Activated naive CD4-positive, alpha-beta T cell treated with anti-CD3 and anti-CD28 coated beads, Interleukin-2, amount 50 U/mL, for 24 hours (primary cell): ENCODE measurements at regions not wholly inside any gene's neighbourhood (a gene's known extent, or its start where the extent isn't known, plus 50 kb on each side); places are given as distances from the start of the nearest gene placed in this dataset.
"Not testable (repeated sequence)": the region's sequence is repeated elsewhere in the genome, so short reads cannot be mapped to it uniquely, and the experiment has no call there.

ENCODE experiments used
- H3K27ac Mint-ChIP-seq: one replicate; pipeline ENCODE4 v1.8.0; 2021; ENCODE audit warnings: mild to moderate bottlenecking, mixed read lengths
- H3K27me3 Mint-ChIP-seq: one replicate; pipeline ENCODE4 v1.8.0; 2021; ENCODE audit warnings: mixed read lengths
- H3K36me3 Mint-ChIP-seq: one replicate; pipeline ENCODE4 v1.8.0; 2021; ENCODE audit warnings: mixed read lengths
- H3K4me1 Mint-ChIP-seq: one replicate; pipeline ENCODE4 v1.8.0; 2021; ENCODE audit warnings: mixed read lengths
- H3K4me3 Mint-ChIP-seq: one replicate; pipeline ENCODE4 v1.8.0; 2021; ENCODE audit warnings: mild to moderate bottlenecking, mixed read lengths
- H3K9me3 Mint-ChIP-seq: one replicate; pipeline ENCODE4 v1.8.0; 2021; ENCODE audit warnings: mixed read lengths

DNA sequence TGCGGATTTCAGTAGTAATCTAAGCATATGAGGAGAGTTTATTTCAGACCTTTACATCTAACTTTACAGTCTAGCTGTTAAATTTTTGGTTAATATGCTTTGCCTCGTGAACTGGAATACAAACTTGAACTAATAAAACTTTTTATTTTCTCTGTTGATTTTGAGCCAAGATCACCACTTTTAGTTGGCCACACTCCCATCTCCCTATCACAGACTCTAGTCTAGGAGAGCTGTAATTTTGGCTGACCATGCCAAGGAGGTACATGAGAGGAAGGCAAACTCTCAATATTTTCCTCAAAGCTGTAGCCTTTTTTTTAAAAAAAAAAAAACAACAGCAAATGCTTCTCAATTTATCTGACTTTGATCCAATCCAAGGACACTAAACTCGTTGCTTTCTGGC, 597.5 kb upstream of the PCDH7 start:
- peaks cover 5% of the 10 kb centered on the region for H3K9me3 Mint-ChIP-seq
- no peaks in the 10 kb centered on the region for H3K27me3 Mint-ChIP-seq
- no peak overlapping the region for H3K4me3 Mint-ChIP-seq

DNA sequence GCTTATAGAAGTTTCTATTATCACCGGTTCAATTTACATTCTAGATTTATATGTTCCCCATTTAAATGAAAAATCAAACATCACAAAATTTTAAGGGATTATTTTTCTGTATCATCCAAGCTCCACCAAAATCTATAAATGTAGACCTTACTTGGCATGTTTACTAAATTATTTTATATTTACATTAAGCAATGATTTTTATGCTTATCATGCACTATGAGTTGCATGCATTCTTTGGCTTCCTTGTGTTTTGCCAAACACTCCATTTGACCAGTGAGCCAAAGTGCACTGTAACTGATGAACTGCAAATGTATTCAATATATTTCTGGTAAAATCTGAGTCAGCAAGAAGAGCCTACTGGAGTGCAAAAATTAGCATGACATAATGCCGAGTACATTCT, 595.5 kb upstream of the PCDH7 start:
- not testable (repeated sequence) for H3K4me1 Mint-ChIP-seq, H3K27me3 Mint-ChIP-seq, H3K4me3 Mint-ChIP-seq, H3K27ac Mint-ChIP-seq, H3K36me3 Mint-ChIP-seq, H3K9me3 Mint-ChIP-seq

More for the DNA sequence above, 597.5 kb upstream of the PCDH7 start:
- Mint-ChIP-seq H3K36me3 (no peaks in the 10 kb centered on the region), H3K27ac (no peak overlapping the region), H3K4me1 (no peaks in the 10 kb centered on the region)

DNA sequence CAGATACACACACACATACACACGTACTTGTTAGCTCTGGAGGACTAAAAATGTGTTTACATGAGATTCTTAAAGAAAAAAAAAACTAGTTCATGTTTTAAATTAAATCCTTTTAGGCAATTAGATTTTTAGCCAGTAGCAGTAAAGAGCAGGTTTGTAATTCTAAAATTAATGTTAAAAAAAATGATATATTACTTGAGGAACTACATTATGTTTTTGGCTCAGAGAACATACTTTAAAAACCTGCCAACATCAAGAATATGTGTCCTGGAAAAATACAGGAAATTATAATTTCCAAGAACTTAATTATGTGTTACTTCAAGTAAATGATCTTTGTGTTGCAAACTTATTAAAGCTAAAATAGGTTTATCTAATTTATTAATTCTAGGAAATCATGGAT, 594.3 kb upstream of the PCDH7 start:
- Mint-ChIP-seq H3K27ac (no peak overlapping the region), H3K4me1 (no peaks in the 10 kb centered on the region), H3K27me3 (no peaks in the 10 kb centered on the region), H3K36me3 (no peaks in the 10 kb centered on the region), H3K9me3 (no peaks in the 10 kb centered on the region), H3K4me3 (no peak overlapping the region)

DNA sequence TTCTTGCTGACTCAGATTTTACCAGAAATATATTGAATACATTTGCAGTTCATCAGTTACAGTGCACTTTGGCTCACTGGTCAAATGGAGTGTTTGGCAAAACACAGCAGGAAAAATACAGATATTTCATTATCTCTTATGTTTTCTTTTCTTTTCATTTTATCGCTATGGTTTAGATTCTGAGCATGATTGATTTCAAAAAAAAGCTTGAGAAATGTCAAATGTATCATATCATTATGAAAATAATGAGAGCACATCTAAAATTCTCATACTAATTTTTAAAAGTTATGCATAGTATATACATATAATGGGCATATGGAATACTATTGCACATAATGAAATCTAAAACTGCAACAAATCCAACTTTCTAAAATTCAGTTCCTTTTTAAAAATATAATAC, 593.8 kb upstream of the PCDH7 start:
- Mint-ChIP-seq H3K36me3 (no peaks in the 10 kb centered on the region), H3K4me3 (no peak overlapping the region), H3K27me3 (no peaks in the 10 kb centered on the region), H3K9me3 (no peaks in the 10 kb centered on the region), H3K4me1 (no peaks in the 10 kb centered on the region), H3K27ac (no peak overlapping the region)

DNA sequence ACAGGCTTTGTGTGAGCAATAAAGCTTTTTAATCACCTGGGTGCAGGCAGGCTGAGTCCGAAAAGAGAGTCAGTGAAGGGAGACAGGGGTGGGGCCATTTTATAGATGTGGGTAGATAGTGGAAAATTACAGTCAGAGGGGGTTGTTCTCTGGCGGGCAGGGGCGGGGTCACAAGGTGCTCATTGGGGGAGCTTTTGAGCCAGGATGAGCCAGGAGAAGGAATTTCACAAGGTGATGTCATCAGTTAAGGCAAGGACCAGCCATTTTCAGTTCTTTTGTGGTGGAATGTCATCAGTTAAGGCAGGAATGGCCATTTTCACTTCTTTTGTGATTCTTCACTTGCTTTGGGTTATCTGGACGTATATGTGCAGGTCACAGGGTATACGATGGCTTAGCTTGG, 571.3 kb upstream of the PCDH7 start:
- H3K27me3 Mint-ChIP-seq, H3K4me1 Mint-ChIP-seq, H3K36me3 Mint-ChIP-seq, H3K4me3 Mint-ChIP-seq: not testable (repeated sequence)
- Mint-ChIP-seq H3K27ac (peak overlapping the region; percentile 38), H3K9me3 (peaks cover 14% of the 10 kb centered on the region)

DNA sequence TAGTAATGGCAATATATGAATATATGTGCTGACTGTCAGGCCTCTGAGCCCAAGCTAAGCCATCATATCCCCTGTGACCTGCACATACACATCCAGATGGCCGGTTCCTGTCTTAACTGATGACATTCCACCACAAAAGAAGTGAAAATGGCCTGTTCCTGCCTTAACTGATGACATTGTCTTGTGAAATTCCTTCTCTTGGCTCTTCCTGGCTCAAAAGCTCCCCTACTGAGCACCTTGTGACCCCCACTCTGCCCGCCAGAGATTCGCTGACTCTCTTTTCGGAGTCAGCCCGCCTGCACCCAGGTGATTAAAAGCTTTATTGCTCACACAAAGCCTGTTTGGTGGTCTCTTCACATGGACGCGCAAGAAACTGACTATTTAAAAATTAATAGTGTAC, 570.6 kb upstream of the PCDH7 start:
- not testable (repeated sequence) for H3K4me3 Mint-ChIP-seq, H3K4me1 Mint-ChIP-seq, H3K27ac Mint-ChIP-seq, H3K27me3 Mint-ChIP-seq, H3K9me3 Mint-ChIP-seq, H3K36me3 Mint-ChIP-seq

DNA sequence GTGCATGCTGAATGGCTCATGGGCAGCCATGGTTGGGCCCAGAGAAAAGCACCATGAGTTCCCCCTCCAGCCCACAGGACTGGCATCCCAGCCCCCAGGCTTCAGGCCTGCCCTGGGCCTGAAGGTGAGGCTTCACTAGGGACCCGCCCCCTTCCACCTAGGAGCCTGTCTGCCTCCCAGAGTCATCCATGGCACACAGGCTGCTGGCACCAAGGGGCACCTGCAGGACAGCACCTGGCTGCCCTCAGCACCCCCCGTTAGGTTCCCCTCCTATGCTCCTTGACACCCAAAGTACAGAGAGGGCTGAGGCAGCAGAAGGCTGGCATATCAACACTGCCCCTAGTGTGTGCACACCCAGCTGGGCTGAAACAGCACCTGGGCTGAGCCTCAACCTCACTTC, 566.7 kb upstream of the PCDH7 start:
- no peak overlapping the region for H3K27ac Mint-ChIP-seq
- H3K4me3 Mint-ChIP-seq, result no peak overlapping the region

DNA sequence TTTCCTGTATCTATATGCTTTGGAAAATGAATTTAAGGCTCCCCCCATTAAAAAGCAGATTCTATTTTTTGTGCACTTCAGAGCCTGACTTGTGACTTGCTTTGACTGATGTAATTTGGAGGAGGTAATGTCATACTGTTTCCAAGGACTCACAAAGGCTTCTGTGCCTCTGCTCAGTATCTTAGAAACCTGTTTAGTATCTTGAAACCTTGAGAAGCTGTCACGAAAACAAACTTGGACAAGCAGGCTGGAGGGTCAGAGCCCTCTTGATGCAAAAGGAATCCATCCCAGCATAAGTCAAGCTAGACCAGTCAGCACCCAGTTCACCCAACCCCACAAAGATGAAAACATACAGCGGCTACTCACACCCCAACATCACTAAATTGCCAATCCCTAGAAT, 560.0 kb upstream of the PCDH7 start:
- Mint-ChIP-seq H3K4me3 (no peak overlapping the region), H3K27me3 (no peaks in the 10 kb centered on the region), H3K36me3 (no peaks in the 10 kb centered on the region), H3K4me1 (no peaks in the 10 kb centered on the region), H3K27ac (no peak overlapping the region), H3K9me3 (peaks cover 4% of the 10 kb centered on the region)

More for the DNA sequence above, 566.7 kb upstream of the PCDH7 start:
- Mint-ChIP-seq H3K4me1 (no peaks in the 10 kb centered on the region), H3K9me3 (peaks cover 6% of the 10 kb centered on the region), H3K36me3 (no peaks in the 10 kb centered on the region), H3K27me3 (no peaks in the 10 kb centered on the region)

DNA sequence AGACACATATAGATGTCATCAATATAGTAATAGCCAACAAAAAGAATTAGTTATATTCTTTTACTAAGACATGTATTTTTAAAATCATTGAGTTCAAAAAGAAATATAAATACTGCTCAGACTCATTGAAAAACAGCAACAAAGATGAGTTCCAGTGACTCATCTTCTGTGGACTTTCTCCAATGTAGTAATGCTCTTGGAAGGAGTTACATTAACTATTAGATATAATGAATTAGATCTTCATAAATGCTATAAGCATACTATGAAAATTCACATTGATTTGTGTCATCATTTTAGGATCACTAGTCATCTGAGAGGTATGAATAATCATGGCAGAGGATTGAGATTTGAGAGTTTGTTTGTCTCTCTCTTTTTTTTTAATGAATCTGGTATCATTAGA, 547.8 kb upstream of the PCDH7 start:
- no peaks in the 10 kb centered on the region for H3K4me1 Mint-ChIP-seq
- no peak overlapping the region for H3K27ac Mint-ChIP-seq
- H3K36me3 Mint-ChIP-seq, result no peaks in the 10 kb centered on the region
- no peak overlapping the region for H3K4me3 Mint-ChIP-seq
- H3K9me3 Mint-ChIP-seq, result peaks cover 9% of the 10 kb centered on the region
- no peaks in the 10 kb centered on the region for H3K27me3 Mint-ChIP-seq

DNA sequence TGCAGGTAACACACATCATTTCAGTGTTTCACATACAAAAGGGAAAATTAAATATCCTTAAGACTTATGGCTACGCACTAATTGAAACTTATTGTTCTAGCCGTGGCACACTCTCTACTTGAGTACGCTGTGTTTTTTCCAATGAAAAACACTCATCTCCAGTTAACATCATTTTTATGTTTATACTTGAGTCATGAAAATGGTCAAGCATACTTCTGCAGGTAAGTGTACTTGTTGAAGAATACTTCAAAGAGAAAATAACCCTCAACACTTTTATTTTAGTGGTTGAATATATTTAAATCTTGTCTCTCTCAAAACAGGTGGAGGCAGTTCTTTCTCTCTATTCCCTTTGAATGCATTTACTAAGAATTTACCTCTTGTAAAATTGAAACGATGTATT, 538.7 kb upstream of the PCDH7 start:
- no peaks in the 10 kb centered on the region for H3K27me3 Mint-ChIP-seq

DNA sequence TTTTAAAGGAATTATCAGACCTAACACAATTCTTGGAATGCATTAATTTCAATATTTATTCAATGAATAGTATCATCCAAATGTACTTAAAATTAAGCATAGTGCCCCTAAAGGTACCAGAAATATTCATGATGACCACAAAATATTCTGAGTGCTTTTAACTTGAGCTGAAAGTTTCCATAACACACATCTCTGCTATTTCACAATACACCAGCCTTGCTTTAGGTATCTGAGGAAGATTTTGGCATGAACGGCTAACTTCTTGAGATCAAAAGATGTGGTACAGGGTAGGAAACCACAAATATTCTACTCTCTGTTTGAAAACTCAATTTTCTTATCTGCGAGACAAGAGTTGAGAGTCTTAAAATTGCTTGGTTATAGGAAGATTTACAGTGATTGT, 538.3 kb upstream of the PCDH7 start:
- peaks cover 14% of the 10 kb centered on the region for H3K9me3 Mint-ChIP-seq
- H3K27me3 Mint-ChIP-seq, result no peaks in the 10 kb centered on the region
- H3K4me1 Mint-ChIP-seq, result no peaks in the 10 kb centered on the region
- no peak overlapping the region for H3K27ac Mint-ChIP-seq
- H3K36me3 Mint-ChIP-seq, result no peaks in the 10 kb centered on the region
- no peak overlapping the region for H3K4me3 Mint-ChIP-seq

More for the DNA sequence above, 538.7 kb upstream of the PCDH7 start:
- Mint-ChIP-seq H3K36me3 (no peaks in the 10 kb centered on the region), H3K4me3 (no peak overlapping the region), H3K27ac (no peak overlapping the region), H3K4me1 (no peaks in the 10 kb centered on the region), H3K9me3 (peaks cover 14% of the 10 kb centered on the region)

DNA sequence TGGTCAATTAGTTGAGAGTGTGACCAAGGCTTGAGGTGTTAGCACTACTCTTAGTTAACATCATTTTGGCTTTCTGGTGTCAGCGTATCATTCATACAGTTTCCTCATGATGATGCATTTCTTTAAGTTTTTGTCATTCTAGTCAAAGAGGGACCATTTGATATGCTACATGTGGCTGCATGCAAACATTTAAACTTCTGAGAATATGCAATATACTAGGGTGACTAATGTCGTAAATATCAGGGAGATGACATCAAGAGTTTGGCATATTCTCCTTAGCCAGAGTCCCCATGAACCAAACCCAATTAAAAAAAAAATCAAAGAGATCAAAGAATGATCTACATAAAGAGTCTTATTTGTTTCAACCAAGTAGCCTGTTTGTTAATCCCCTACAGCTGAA, 537.4 kb upstream of the PCDH7 start:
- Mint-ChIP-seq H3K9me3 (peaks cover 14% of the 10 kb centered on the region), H3K27me3 (no peaks in the 10 kb centered on the region), H3K36me3 (no peaks in the 10 kb centered on the region), H3K4me1 (no peaks in the 10 kb centered on the region), H3K27ac (no peak overlapping the region), H3K4me3 (no peak overlapping the region)

DNA sequence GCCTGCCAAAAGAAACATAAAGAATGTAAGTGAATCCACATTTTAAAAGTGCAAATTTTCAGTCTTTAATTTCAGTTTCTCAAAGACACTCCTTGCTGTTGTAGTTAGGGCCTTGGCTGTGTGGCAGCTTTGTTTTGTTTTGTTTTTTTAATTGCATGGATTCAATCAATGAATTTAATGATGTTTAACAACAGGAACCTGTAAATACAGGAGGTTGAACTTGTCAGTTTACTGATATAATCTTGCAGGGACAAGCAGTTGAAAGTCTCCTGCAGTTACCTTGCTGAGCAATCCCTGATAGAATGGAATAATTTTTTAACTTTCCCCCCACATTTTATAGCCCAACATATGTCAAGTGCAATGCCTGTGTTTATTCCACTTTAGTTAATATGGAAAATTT, 528.3 kb upstream of the PCDH7 start:
- peaks cover 5% of the 10 kb centered on the region for H3K9me3 Mint-ChIP-seq
- no peak overlapping the region for H3K4me3 Mint-ChIP-seq
- H3K27me3 Mint-ChIP-seq, result no peaks in the 10 kb centered on the region
- H3K27ac Mint-ChIP-seq, result no peak overlapping the region
- no peaks in the 10 kb centered on the region for H3K4me1 Mint-ChIP-seq
- no peaks in the 10 kb centered on the region for H3K36me3 Mint-ChIP-seq

DNA sequence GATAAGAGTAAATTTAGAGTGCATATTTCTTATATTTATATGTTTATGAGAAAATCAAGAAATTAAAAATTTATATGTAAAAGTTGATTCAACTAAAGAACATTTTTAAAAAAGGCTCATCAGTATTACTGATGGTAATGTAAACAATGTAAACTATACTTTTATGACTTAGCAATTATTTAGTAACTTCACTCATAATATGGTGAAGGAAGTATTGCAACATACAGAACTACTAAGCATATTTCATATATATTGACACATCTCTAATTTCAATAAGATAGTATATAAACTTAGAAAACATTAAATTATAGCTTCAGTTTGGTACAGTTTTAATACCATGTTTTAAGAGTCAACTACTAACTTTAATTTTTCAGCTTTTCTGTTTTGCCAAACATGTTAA, 512.8 kb upstream of the PCDH7 start:
- Mint-ChIP-seq H3K4me1 (no peaks in the 10 kb centered on the region), H3K9me3 (peaks cover 7% of the 10 kb centered on the region), H3K4me3 (no peak overlapping the region), H3K27me3 (no peaks in the 10 kb centered on the region), H3K36me3 (no peaks in the 10 kb centered on the region), H3K27ac (no peak overlapping the region)

DNA sequence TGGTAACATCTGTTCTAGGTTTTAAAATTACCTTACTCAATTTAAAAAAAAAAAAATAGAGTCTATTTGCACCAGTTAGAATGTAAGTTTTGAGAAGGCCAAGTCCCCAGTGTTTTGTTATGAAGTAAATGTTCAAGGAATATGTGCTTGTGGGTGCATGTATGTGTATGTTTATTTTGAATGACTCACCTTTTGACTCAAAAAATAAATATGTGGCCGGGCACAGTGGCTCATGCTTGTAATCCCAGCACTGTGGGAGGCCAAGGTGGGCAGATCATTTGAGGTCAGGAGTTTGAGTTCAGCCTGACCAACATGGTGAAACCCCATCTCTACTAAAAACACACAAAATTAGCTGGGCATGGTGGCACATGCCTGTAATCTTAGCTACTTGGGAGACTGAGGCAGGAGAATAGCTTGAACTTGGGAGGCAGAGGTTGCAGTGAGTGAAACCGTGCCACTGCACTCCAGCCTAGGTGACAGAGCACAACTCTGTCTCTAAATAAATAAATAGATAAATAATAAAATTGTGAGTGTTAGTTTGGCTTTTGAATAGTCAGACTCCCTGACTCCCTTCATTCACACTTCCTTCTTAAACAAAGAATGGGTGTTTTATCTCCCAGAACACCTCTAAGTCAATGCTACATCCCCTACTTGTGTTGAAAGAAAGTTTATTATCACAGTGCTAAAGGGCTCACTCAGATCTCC, 511.3 kb upstream of the PCDH7 start:
- Mint-ChIP-seq H3K27me3 (no peaks in the 10 kb centered on the region), H3K36me3 (no peaks in the 10 kb centered on the region)

DNA sequence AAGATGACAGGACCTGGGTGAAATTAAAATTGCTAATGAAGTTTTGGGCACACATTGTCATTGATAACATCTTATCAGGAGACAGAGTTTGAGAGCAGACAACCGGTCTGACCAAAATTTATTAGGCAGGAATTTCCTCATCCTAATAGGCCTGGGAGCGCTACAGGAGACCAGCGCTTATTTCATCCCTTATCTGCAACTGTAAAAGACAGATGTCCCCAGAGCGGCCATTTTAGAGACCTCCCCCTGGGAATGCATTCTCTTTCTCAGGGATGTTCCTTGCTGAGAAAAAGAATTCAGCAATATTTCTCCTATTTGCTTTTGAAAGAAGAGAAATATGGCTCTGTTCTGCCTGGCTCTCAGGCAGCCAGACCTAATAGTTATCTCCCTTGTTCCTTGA, 504.2 kb upstream of the PCDH7 start:
- H3K27me3 Mint-ChIP-seq, H3K4me1 Mint-ChIP-seq, H3K27ac Mint-ChIP-seq, H3K36me3 Mint-ChIP-seq, H3K4me3 Mint-ChIP-seq: not testable (repeated sequence)
- H3K9me3 Mint-ChIP-seq, result peaks cover 22% of the 10 kb centered on the region

More for the DNA sequence above, 511.3 kb upstream of the PCDH7 start:
- Mint-ChIP-seq H3K27ac (no peak overlapping the region), H3K4me3 (no peak overlapping the region), H3K4me1 (no peaks in the 10 kb centered on the region), H3K9me3 (peaks cover 8% of the 10 kb centered on the region)

DNA sequence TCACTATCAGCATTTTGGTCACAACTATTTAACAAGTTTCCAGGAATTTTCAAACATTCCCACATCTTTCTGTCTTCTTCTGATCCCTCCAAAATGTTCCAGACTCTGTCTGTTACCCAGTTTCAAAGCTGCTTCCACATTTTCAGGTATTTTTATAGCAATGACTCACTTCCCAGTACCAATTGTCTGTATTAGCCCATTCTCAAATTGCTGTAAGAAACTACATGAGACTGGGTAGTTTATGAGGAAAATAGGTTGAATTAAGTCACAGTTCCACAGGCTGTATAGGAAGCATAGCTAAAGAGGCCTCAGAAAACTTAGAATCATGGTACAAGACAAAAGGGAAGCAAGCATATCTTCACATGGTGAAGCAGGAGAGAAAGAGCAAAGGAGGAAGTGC, 475.0 kb upstream of the PCDH7 start:
- H3K9me3 Mint-ChIP-seq, result peaks cover 22% of the 10 kb centered on the region
- no peak overlapping the region for H3K4me3 Mint-ChIP-seq
- H3K36me3 Mint-ChIP-seq, result no peaks in the 10 kb centered on the region
- no peaks in the 10 kb centered on the region for H3K27me3 Mint-ChIP-seq
- no peaks in the 10 kb centered on the region for H3K4me1 Mint-ChIP-seq
- H3K27ac Mint-ChIP-seq, result no peak overlapping the region
